GM21526 (cell line): ENCODE measurements at regions not wholly inside any gene's neighbourhood (a gene's known extent, or its start where the extent isn't known, plus 50 kb on each side); places are given as distances from the start of the nearest gene placed in this dataset.
"Not testable (repeated sequence)": the region's sequence is repeated elsewhere in the genome, so short reads cannot be mapped to it uniquely, and the experiment has no call there.

Experiments
- ATAC-seq: cut with Tn5 transposase; IDR thresholded peaks from one replicate; pipeline ENCODE4 v1.9.1; 2021; ENCODE audit warnings: moderate library complexity; ENCODE audit not compliant: unreplicated experiment, low FRiP score

GRCh38 chr10:15921423-15921945, 61.2 kb upstream of the MINDY3 start:
- not testable (repeated sequence) for ATAC-seq

- ATAC-seq = no peak
These were observed 71.1 kb upstream of the MINDY3 start for GRCh38 chr10:15931376-15931775.

GRCh38 chr10:15939543-15939942, 79.2 kb upstream of the MINDY3 start:
- not testable (repeated sequence) for ATAC-seq

- ATAC-seq = no peak
These were observed 83.1 kb upstream of the MINDY3 start for GRCh38 chr10:15943426-15943825.

GRCh38 chr10:15954188-15954587, 93.9 kb upstream of the MINDY3 start:
- no peak for ATAC-seq

GRCh38 chr10:15960277-15960676, 100.0 kb upstream of the MINDY3 start:
- no peak for ATAC-seq

- not testable (repeated sequence) for ATAC-seq
These were observed 112.4 kb upstream of the MINDY3 start for GRCh38 chr10:15972736-15973135.

GRCh38 chr10:15985690-15986089, 125.4 kb upstream of the MINDY3 start:
- no peak for ATAC-seq

- ATAC-seq = no peak
These were observed 130.3 kb upstream of the MINDY3 start for GRCh38 chr10:15990535-15991129.

- no peak for ATAC-seq
These were observed 137.0 kb upstream of the MINDY3 start for GRCh38 chr10:15997313-15997712.

GRCh38 chr10:16001581-16001980, 141.3 kb upstream of the MINDY3 start:
- ATAC-seq = no peak

GRCh38 chr10:16009785-16010184, 149.5 kb upstream of the MINDY3 start:
- ATAC-seq = no peak

GRCh38 chr10:16011548-16011947, 151.2 kb upstream of the MINDY3 start:
- no peak for ATAC-seq

- ATAC-seq = no peak
These were observed 154.2 kb upstream of the MINDY3 start for GRCh38 chr10:16014469-16014868.

- ATAC-seq = no peak
These were observed 156.4 kb upstream of the MINDY3 start for GRCh38 chr10:16016688-16017087.

- ATAC-seq = no peak
These were observed 160.5 kb upstream of the MINDY3 start for GRCh38 chr10:16020836-16021235.

GRCh38 chr10:16026832-16027231, 166.5 kb upstream of the MINDY3 start:
- not testable (repeated sequence) for ATAC-seq

GRCh38 chr10:16030562-16030961, 170.3 kb upstream of the MINDY3 start:
- no peak for ATAC-seq

- no peak for ATAC-seq
These were observed 188.7 kb upstream of the MINDY3 start for GRCh38 chr10:16049050-16049449.

GRCh38 chr10:16049782-16050181, 189.5 kb upstream of the MINDY3 start:
- ATAC-seq = no peak

GRCh38 chr10:16063350-16063749, 203.0 kb upstream of the MINDY3 start:
- no peak for ATAC-seq

GRCh38 chr10:16083551-16083950, 223.2 kb upstream of the MINDY3 start:
- not testable (repeated sequence) for ATAC-seq

GRCh38 chr10:16105082-16105481, 244.8 kb upstream of the MINDY3 start:
- no peak for ATAC-seq
